Liver (tissue), 8 donors: ENCODE measurements at regions not wholly inside any gene's neighbourhood (a gene's known extent, or its start where the extent isn't known, plus 50 kb on each side); places are given as distances from the start of the nearest gene placed in this dataset.

ENCODE experiments used
- DNase-seq: peaks from one replicate; pipeline ENCODE4 v3.0.0-alpha.2; 2017; ENCODE audit warnings: low spot score
- H3K27ac ChIP-seq, 2 donors: one replicate each; pipeline ENCODE4 v1.7.0; 2013; ENCODE audit warnings: inconsistent platforms in 2 of 2, low read length in 2 of 2, control low read depth in 1 of 2, low read depth in 1 of 2, mild to moderate bottlenecking in 1 of 2
- H3K27me3 ChIP-seq, 4 donors: one replicate each; pipeline versions ENCODE4 v1.6.1 to v1.7.0; 2013; ENCODE audit warnings: low read length in 3 of 4, inconsistent platforms in 1 of 4, mild to moderate bottlenecking in 1 of 4, moderate library complexity in 1 of 4; ENCODE audit not compliant: control insufficient read depth in 4 of 4, insufficient read depth in 4 of 4
- H3K36me3 ChIP-seq, 4 donors: one replicate each; pipeline versions ENCODE4 v1.6.1 to v1.7.0; 2013; ENCODE audit warnings: low read length in 3 of 4, mild to moderate bottlenecking in 3 of 4, low read depth in 1 of 4, moderate library complexity in 1 of 4; ENCODE audit not compliant: control insufficient read depth in 4 of 4, insufficient read depth in 3 of 4
- H3K4me1 ChIP-seq, 4 donors: one replicate each; pipeline versions ENCODE4 v1.6.1 to v1.7.0; 2013; ENCODE audit warnings: low read length in 3 of 4, mild to moderate bottlenecking in 3 of 4, moderate library complexity in 1 of 4; ENCODE audit not compliant: control insufficient read depth in 4 of 4, insufficient read depth in 4 of 4
- H3K4me3 ChIP-seq, 3 donors: one replicate each; pipeline versions ENCODE4 v1.6.1 to v1.7.0; 2013; ENCODE audit warnings: low read length in 3 of 3, control low read depth in 1 of 3, low read depth in 1 of 3, mild to moderate bottlenecking in 1 of 3
- H3K9ac ChIP-seq, 2 donors: one replicate each; pipeline ENCODE4 v1.7.0; 2013; ENCODE audit warnings: low read length in 2 of 2, mild to moderate bottlenecking in 2 of 2, moderate library complexity in 2 of 2, control low read depth in 1 of 2, low read depth in 1 of 2
- H3K9me3 ChIP-seq, 4 donors: one replicate each; pipeline versions ENCODE4 v1.6.1 to v1.7.0; 2013; ENCODE audit warnings: low read length in 3 of 4; ENCODE audit not compliant: control insufficient read depth in 4 of 4
- CTCF ChIP-seq: fragments of 150-350 bp; IDR thresholded peaks from 2 replicates; pipeline ENCODE4 v1.5.1; 2017; ENCODE audit warnings: improper control_type of control experiment, low read depth, low read length; ENCODE audit not compliant: missing input control
- EGR1 ChIP-seq, 2 donors: IDR thresholded peaks; 2 replicates each; pipeline ENCODE4 v1.6.1; 2016 to 2018; ENCODE audit warnings: antibody characterized with exemption in 2 of 2, low read depth in 2 of 2
- FOXA1 ChIP-seq: IDR thresholded peaks from 2 replicates; pipeline ENCODE4 v1.6.1; 2016; ENCODE audit warnings: antibody characterized with exemption
- FOXA2 ChIP-seq: IDR thresholded peaks from 2 replicates; pipeline ENCODE4 v1.6.1; 2016; ENCODE audit warnings: antibody characterized with exemption
- GABPA ChIP-seq, 2 donors: IDR thresholded peaks in 1 of 2; conservative IDR thresholded peaks in 1 of 2; 2 replicates each; pipeline ENCODE4 v1.6.1; 2016; ENCODE audit warnings: antibody characterized with exemption in 2 of 2, mild to moderate bottlenecking in 1 of 2, moderate library complexity in 1 of 2
- HNF4A ChIP-seq, 2 donors: conservative IDR thresholded peaks; 2 replicates each; pipeline ENCODE4 v1.6.1; 2016; ENCODE audit warnings: antibody characterized with exemption in 2 of 2, mild to moderate bottlenecking in 2 of 2
- JUND ChIP-seq, 2 donors: IDR thresholded peaks; 2 replicates each; pipeline ENCODE4 v1.6.1; 2016; ENCODE audit warnings: antibody characterized with exemption in 2 of 2
- MAX ChIP-seq: IDR thresholded peaks from 2 replicates; pipeline ENCODE4 v1.6.1; 2016; ENCODE audit warnings: antibody characterized with exemption
- NR2F2 ChIP-seq: IDR thresholded peaks from 2 replicates; pipeline ENCODE4 v1.6.1; 2016; ENCODE audit warnings: antibody characterized with exemption
- RAD21 ChIP-seq, 2 donors: IDR thresholded peaks; 2 replicates each; pipeline ENCODE4 v1.6.1; 2016; ENCODE audit warnings: antibody characterized with exemption in 2 of 2, mild to moderate bottlenecking in 2 of 2
- REST ChIP-seq: IDR thresholded peaks from 2 replicates; pipeline ENCODE4 v1.6.1; 2016; ENCODE audit warnings: antibody characterized with exemption, mild to moderate bottlenecking
- RXRA ChIP-seq, 2 donors: IDR thresholded peaks; 2 replicates each; pipeline ENCODE4 v1.6.1; 2017 to 2018; ENCODE audit warnings: antibody characterized with exemption in 2 of 2, mild to moderate bottlenecking in 1 of 2
- SP1 ChIP-seq: IDR thresholded peaks from 2 replicates; pipeline ENCODE4 v1.6.1; 2018; ENCODE audit warnings: antibody characterized with exemption, mild to moderate bottlenecking
- YY1 ChIP-seq: IDR thresholded peaks from 2 replicates; pipeline ENCODE4 v1.6.1; 2016; ENCODE audit warnings: antibody characterized with exemption, mild to moderate bottlenecking
- ZBTB33 ChIP-seq: IDR thresholded peaks from 2 replicates; pipeline ENCODE4 v1.6.1; 2016; ENCODE audit warnings: antibody characterized with exemption
- WGBS: extraction: QIAGEN DNeasy Blood & Tissue Kit; methylation state at CpG from one replicate; pipeline ENCODE4 v1.1.7; 2013; 5-methylcytosine and 5-hydroxymethylcytosine counted together
- donor health status: healthy.
- donor health status: healthy.
- donor health status: healthy.
- donor health status: healthy.
- donor health status: healthy.

GRCh38 chr1:70818401-70818800 lies 229.2 kb downstream of the PTGER3 start:
- no peak overlapping the region for H3K9ac ChIP-seq
- H3K27me3 ChIP-seq = no peaks in the 10 kb centered on the region
- H3K4me1 ChIP-seq = no peaks in the 10 kb centered on the region
- H3K27ac ChIP-seq = no peak overlapping the region
- H3K36me3 ChIP-seq = no peaks in the 10 kb centered on the region
- DNase-seq = no peak
- no peaks in the 10 kb centered on the region for H3K9me3 ChIP-seq
- H3K4me3 ChIP-seq = no peak overlapping the region
- no peak for TF ChIP-seq NR2F2
- TF ChIP-seq JUND (IDR thresholded peaks at IDR 0.05) = no peak
- no peak for TF ChIP-seq RAD21 (IDR thresholded peaks at IDR 0.05)
- no peak for TF ChIP-seq RXRA (IDR thresholded peaks at IDR 0.05)
- TF ChIP-seq EGR1 (IDR thresholded peaks at IDR 0.05; ENCODE audit: low read depth in 2 of 2) = no peak
- no peak for TF ChIP-seq FOXA1
- no peak for TF ChIP-seq HNF4A (conservative IDR thresholded peaks at IDR 0.05)
- no peak for TF ChIP-seq GABPA (IDR thresholded peaks at IDR 0.05 in 1 of 2, conservative IDR thresholded peaks at IDR 0.05 in 1 of 2)
- no peak for TF ChIP-seq MAX
- no peak for TF ChIP-seq ZBTB33
- no peak for TF ChIP-seq REST
- TF ChIP-seq CTCF = no peak
- TF ChIP-seq SP1 = no peak
- 69% methylated on average over 2 of the region's 2 CpGs for WGBS

- Histone ChIP-seq H3K9me3 (no peaks in the 10 kb centered on the region), H3K4me3 (no peak overlapping the region), H3K36me3 (no peaks in the 10 kb centered on the region), H3K27me3 (no peaks in the 10 kb centered on the region), H3K9ac (no peak overlapping the region), H3K4me1 (no peaks in the 10 kb centered on the region), H3K27ac (no peak overlapping the region)
- no peak for DNase-seq
- TF ChIP-seq FOXA2 (no peak), ZBTB33 (no peak), RXRA (IDR thresholded peaks at IDR 0.05) (no peak), GABPA (IDR thresholded peaks at IDR 0.05 in 1 of 2, conservative IDR thresholded peaks at IDR 0.05 in 1 of 2) (no peak), YY1 (no peak)
- 73% methylated on average over 2 of the region's 2 CpGs for WGBS
Measured at GRCh38 chr1:70819231-70819630, 228.4 kb downstream of the PTGER3 start.
